HG02571 (cell line): ENCODE measurements at regions not wholly inside any gene's neighbourhood (a gene's known extent, or its start where the extent isn't known, plus 50 kb on each side); places are given as distances from the start of the nearest gene placed in this dataset.

Experiments
- ATAC-seq: cut with Tn5 transposase; IDR thresholded peaks from one replicate; pipeline ENCODE4 v1.9.1; 2021; ENCODE audit warnings: mild to moderate bottlenecking, moderate library complexity; ENCODE audit not compliant: unreplicated experiment

- ATAC-seq = no peak
Observed at GRCh38 chr12:58356794-58357193, 415.4 kb downstream of the ATP23 start.

DNA sequence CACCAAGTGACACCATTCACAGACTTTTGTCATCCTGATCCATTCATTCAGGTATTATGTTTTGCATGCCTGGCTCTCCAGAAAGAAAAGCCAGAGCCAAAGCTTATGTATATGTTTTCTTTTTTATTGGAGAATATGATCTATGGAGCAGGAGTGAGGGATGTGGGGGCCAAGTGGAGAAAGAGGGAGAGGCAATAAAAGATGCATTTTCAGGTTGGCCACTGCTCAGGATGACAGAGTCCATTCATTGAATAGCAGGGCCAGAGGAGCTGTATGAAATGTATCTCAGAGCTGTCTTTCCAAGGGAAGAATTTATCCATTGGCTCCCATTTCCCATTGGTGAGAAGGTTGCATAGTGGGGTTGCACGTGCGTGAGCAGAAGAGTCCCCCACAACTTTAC, 416.1 kb downstream of the ATP23 start:
- no peak for ATAC-seq

DNA sequence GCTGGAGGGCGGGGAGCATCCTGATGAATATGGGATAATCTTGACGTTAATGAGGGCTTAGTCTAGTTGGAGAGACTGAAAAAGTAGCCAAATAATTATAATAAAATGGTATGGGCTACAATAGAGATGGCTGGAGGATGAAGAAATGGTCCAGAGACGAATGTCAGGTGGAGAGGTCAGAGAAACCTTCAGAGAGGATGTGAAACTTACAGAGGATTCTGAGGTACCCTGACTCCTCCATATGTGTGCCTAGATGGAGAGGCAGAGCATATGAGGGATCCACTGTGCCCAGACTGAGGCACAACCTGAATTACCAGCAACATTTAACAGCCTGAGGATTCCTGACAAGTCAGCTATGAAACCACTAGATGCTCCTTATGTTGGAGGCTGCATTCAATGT, 417.0 kb downstream of the ATP23 start:
- no peak for ATAC-seq

GRCh38 chr12:58359084-58359483, 417.7 kb downstream of the ATP23 start:
- ATAC-seq = no peak

DNA sequence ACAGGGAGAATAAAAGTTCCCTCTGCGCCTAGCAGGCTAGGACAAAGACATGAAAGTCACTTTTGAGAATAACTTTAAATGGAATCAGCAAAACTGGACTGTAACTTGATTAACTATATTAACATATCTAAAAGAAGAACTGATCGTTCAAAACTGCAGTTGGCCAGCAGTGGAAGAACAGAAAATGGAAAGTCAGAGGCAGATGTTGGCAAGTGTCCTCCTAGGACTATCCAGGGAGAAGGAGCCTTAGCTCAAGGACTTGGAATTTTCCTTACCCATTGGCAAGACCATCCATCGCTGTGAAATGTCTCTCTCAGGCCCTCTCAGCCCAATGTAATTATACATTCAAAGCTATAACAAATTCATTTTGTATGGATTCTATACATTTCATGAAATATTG, 419.7 kb downstream of the ATP23 start:
- no peak for ATAC-seq

GRCh38 chr12:58363971-58364370, 422.6 kb downstream of the ATP23 start:
- ATAC-seq = no peak

DNA sequence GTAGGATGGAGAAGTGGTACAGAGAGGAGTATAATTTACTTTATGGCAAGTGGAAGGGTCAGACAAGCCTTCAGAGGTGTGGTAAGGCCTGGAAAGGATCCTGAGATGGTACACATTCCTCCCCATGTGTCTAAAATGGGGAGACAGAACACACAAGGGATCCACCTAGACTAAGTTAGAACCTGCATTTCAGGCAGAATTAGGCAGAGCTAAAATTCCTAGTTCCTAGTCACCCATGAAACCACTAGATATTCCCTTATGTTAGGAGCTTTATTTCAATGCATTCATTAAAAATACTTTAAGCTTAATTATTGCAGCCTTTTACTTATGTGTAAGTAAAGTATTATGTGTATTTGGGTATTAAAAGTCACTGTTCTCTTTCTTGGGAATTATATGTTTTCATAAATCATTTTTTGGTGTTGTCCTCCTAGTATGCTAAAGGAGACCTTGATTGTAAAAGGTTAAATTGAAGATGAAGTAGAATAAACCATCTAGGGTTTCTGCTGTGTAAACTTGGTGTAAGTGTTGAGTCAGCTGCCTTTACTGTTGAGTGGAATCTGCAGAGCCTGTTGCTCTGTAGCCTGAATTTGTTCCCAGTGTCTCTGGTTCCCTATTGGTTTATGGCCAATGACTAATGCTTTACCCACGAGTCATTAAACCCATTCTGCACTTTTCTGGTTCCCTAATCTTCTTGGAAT, 423.2 kb downstream of the ATP23 start:
- no peak for ATAC-seq

DNA sequence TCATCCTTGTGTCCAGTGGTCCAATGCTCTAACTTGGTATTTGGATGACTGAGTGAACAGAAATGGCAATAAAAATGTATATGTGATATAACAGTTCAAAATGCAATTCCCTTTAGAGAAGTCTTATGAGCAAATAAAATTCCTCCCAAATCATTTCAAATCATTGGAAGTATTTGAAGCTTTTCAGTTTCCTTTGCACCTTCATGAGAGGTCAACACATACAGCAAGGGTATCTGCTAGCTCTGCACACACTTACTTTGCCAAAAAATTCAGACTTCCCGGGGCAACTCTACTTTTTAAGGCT, 423.7 kb downstream of the ATP23 start:
- ATAC-seq = no peak

DNA sequence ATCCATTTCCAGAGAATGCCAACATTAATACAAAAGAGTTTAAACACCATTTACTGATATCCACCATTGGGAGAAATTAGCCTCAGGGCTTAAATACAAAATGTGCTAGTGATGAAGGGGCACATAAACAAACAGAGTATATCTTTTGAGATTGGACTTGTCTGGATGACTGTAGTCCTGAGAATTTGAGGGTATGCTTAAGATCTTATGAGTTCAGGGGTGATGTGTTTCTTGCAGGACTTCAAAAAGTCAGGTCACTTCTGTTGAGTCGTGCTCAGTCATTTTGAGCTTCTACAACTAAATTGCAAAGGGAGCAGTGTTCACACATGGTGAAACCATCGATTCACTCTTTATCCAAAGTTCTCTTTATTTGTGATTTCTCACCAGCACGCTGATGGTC, 425.7 kb downstream of the ATP23 start:
- ATAC-seq = no peak

DNA sequence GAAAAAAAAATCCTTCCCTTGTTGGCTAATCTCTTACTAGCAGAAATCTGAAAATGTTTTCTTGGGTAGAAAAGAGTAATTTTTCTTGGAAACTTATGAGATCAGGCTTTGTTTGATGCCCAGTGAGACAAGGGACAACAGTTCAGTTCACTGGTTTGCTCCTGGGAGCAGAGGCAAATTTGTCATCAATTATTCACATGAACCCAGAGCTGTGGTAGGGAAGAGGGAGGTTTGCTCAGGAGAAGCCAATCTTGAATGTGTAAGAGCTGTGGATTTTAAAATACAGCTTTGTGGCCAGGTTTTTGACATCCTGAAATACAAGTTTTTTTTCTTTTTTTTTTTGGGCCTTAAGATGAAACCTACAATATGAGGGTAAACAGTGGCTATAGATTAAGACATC, 426.6 kb downstream of the ATP23 start:
- no peak for ATAC-seq

GRCh38 chr12:58369576-58369975, 428.2 kb downstream of the ATP23 start:
- ATAC-seq = no peak

DNA sequence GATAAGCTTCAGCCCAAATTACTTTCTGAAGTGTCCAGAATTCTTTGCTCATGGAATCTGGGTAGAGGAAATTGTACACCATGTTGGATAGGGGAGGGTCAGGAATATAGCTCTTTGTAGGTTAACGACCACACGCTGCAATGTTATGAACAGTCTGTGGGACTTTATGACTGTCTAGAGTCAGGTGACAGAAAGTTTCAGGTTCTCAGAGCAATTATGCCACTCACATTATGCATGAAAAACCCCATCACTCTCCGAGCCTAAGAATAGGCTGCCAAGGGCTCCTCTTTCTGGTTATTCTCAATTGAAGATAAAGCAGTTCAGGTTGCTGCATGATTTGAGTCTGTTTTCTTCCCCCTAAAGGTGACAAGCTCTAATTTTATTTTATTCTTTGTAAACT, 430.9 kb downstream of the ATP23 start:
- ATAC-seq = peak; percentile 100

DNA sequence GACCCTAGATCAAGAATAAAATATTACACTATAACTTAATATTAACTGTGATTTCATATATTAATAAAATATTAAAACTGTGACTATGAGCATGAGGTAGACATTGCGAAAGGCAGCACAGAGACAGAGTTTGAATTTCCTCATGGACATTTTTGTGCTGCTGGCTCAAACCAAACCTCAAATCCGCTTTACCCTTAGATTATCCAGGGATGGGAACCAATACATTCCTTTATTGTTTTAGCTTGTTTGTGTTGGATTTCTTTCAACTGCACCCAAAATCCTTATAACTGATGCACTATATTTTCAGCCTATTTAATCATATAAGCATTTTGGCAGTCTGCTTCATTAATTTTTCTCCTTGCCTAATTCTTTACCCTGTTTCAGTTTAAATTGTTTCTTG, 436.7 kb downstream of the ATP23 start:
- no peak for ATAC-seq

DNA sequence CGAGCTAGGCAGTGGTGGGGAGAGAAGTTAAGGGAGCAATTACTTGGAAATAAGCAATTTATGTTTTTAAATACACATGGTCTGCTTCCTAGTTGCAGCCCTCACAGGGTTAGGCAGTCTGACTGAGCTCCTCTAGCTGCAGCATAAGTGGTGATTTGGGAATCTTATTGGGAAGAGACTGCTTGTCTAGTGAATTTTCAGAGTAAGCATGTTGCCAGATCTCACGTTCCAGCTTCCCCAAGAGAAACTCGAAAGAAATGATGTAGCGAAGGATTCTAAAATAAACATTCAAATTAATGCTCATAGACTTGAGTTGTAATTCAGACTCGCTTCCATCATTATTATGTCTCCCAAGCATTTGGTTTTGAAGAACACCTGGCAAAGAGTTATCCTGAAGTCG, 440.2 kb downstream of the ATP23 start:
- ATAC-seq = no peak

GRCh38 chr12:58384196-58384595, 442.8 kb downstream of the ATP23 start:
- ATAC-seq = no peak

- ATAC-seq = no peak
Observed at GRCh38 chr12:58386136-58386535, 444.8 kb downstream of the ATP23 start.

DNA sequence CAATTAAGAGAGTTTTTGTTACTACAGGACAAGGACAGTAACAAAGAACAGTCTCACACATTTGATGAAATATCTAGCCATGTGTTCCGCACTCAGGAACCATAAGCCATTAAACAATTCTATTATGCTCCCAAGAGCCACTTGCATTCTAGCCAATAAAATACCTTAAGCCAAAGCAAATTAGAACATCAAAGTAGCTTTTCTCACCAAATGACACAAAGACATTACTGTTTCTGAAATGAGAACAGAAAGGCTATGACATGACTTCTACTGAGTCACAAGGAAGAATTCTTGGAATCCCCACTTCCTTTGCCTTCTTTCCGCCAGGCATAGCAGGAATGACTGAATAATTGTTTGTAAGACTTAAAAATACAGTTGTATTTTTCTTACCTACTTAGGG, 445.8 kb downstream of the ATP23 start:
- ATAC-seq = no peak

GRCh38 chr12:58388261-58388660, 446.9 kb downstream of the ATP23 start:
- ATAC-seq = no peak

- no peak for ATAC-seq
Observed at GRCh38 chr12:58393152-58393551, 451.8 kb downstream of the ATP23 start.

DNA sequence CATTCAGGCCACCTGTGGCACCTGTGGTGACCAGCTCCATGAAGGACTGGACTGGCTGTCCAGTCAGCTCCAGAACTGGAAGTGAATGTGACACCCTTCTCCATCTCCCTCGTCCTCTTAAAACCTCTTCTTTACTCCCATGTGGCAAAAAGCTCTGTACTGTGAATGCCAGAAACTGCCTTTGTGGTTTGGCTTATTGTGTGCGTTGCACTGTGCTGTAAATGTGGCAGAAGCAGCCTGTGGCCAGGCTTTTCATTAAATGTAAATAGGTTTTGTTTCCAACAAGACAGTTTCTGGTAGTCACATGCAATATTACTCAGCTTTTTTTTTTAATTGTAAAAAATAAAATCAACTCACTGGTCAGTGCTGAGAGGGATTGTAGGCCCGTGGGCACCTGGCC, 453.7 kb downstream of the ATP23 start:
- no peak for ATAC-seq

- no peak for ATAC-seq
Observed at GRCh38 chr12:58395470-58395869, 454.1 kb downstream of the ATP23 start.

- ATAC-seq = no peak
Observed at GRCh38 chr12:58396239-58396638, 454.9 kb downstream of the ATP23 start.

DNA sequence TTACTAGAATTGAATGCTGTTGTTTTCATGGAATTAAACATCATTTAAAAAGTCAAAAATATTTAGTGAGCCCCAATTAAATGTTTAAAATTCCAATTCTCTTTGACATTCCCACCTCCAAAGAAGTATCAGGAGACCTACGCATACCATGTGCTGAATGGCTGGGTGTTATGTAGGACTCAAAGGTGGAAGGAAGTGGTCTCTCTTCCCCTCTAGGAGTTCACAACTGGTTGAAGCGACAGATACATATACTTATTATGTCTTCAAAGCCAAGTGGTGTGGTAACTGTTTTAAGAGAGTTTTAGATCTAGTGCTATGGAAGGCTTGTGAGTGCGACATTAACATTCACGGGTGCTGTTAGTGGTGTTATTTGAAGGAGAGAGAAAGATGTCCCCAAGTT, 464.0 kb downstream of the ATP23 start:
- no peak for ATAC-seq

DNA sequence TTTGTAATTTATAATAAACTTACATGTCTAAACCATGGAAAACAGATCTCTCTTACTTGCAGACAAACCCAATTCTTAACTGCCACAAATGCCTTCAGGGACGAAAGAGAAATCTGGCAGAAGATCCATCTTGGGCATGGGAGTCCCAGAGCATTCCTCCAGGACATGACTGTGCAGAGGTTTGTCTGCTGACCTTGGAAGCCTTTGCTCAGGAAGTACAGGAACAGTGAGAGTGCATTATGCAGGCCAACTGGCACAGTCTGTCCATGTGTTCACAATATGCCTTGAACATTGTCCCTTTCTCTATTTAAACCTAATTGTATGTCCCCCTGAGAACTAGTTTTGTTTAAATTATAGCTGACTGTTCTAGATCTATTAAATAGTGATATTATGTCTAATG, 467.1 kb downstream of the ATP23 start:
- no peak for ATAC-seq
